Spleen (tissue), 7 donors: ENCODE measurements at regions not wholly inside any gene's neighbourhood (a gene's known extent, or its start where the extent isn't known, plus 50 kb on each side); places are given as distances from the start of the nearest gene placed in this dataset.

Source experiments
- POLR2A ChIP-seq, 3 donors: fragments of 450-650 bp; IDR thresholded peaks; one replicate each; pipeline ENCODE4 v1.5.1; 2017; ENCODE audit warnings: antibody characterized with exemption in 3 of 3, mild to moderate bottlenecking in 1 of 3
- POLR2AphosphoS5 ChIP-seq, 3 donors: sonication (generic); formaldehyde crosslinking; IDR thresholded peaks; one replicate each; pipeline ENCODE4 v1.5.1; 2017; ENCODE audit warnings: antibody characterized with exemption in 3 of 3
- TF ChIP-seq, protein P1 (sequence below), 11 experiments: fragments of 200-600 bp in 7 of 11; fragments of 450-650 bp in 4 of 11; sonication (generic) in 4 of 11; IDR thresholded peaks in 8 of 11; conservative IDR thresholded peaks in 3 of 11; 1 replicate in 7 of 11; 2 replicates in 4 of 11; pipeline versions ENCODE4 v1.4.0 to v1.8.0; 2016 to 2021; ENCODE audit warnings: antibody characterized with exemption in 11 of 11, inconsistent platforms in 4 of 11, mild to moderate bottlenecking in 1 of 11
- donor health status: DM: no; HTN: no; CAD: no; lungs with moderate emphysema.
- donor health status: DM: no; HTN: no; CAD: no.
- donor health status: DM: no; HTN: no; CAD: no.

DNA sequence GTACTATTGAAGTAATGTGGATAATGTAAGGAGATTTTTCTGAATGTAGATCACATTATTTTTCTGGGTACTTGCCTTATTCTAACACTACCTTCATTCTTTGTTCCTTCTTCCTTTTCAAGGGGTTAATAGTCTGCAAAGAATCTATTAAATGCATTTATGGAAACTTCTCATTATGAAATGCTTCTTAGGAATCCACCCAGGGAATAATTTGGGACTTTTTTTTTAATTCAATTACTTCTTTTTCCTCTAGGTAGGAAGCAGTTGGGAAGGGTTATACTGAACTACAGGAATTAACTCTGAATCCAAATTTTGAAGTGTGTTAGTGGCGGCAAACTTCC, 173.1 kb downstream of the FOXA2 start:
- no peak for TF ChIP-seq POLR2A (IDR thresholded peaks at IDR 0.05)
- TF ChIP-seq, protein P1, sequence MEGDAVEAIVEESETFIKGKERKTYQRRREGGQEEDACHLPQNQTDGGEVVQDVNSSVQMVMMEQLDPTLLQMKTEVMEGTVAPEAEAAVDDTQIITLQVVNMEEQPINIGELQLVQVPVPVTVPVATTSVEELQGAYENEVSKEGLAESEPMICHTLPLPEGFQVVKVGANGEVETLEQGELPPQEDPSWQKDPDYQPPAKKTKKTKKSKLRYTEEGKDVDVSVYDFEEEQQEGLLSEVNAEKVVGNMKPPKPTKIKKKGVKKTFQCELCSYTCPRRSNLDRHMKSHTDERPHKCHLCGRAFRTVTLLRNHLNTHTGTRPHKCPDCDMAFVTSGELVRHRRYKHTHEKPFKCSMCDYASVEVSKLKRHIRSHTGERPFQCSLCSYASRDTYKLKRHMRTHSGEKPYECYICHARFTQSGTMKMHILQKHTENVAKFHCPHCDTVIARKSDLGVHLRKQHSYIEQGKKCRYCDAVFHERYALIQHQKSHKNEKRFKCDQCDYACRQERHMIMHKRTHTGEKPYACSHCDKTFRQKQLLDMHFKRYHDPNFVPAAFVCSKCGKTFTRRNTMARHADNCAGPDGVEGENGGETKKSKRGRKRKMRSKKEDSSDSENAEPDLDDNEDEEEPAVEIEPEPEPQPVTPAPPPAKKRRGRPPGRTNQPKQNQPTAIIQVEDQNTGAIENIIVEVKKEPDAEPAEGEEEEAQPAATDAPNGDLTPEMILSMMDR (IDR thresholded peaks at IDR 0.05 in 8 of 11, conservative IDR thresholded peaks at IDR 0.05 in 3 of 11): no peak
- TF ChIP-seq POLR2AphosphoS5 (IDR thresholded peaks at IDR 0.05): no peak
